Subcutaneous abdominal adipose tissue (tissue), 5 donors: ENCODE measurements at regions not wholly inside any gene's neighbourhood (a gene's known extent, or its start where the extent isn't known, plus 50 kb on each side); places are given as distances from the start of the nearest gene placed in this dataset.

ENCODE experiments used
- H3K27ac ChIP-seq: one replicate; pipeline ENCODE4 v1.7.0; 2013; ENCODE audit warnings: low read depth, mild to moderate bottlenecking, inconsistent platforms, low read length, moderate library complexity
- H3K27me3 ChIP-seq, 5 donors: one replicate each; pipeline ENCODE4 v1.7.0; 2013; ENCODE audit warnings: low read length in 5 of 5, inconsistent platforms in 1 of 5; ENCODE audit not compliant: control insufficient read depth in 5 of 5, insufficient read depth in 4 of 5
- H3K36me3 ChIP-seq, 5 donors: one replicate each; pipeline ENCODE4 v1.7.0; 2013; ENCODE audit warnings: low read length in 5 of 5; ENCODE audit not compliant: control insufficient read depth in 5 of 5, insufficient read depth in 5 of 5
- H3K4me1 ChIP-seq, 5 donors: one replicate each; pipeline ENCODE4 v1.7.0; 2013; ENCODE audit warnings: low read length in 5 of 5, mild to moderate bottlenecking in 3 of 5, moderate library complexity in 1 of 5; ENCODE audit not compliant: control insufficient read depth in 5 of 5, insufficient read depth in 5 of 5
- H3K4me3 ChIP-seq, 5 donors: one replicate each; pipeline ENCODE4 v1.7.0; 2013; ENCODE audit warnings: low read length in 5 of 5, low read depth in 1 of 5
- H3K9ac ChIP-seq, 5 donors: one replicate each; pipeline ENCODE4 v1.7.0; 2013; ENCODE audit warnings: low read length in 5 of 5, mild to moderate bottlenecking in 4 of 5, moderate library complexity in 3 of 5
- H3K9me3 ChIP-seq, 5 donors: one replicate each; pipeline ENCODE4 v1.7.0; 2013; ENCODE audit warnings: low read length in 5 of 5; ENCODE audit not compliant: control insufficient read depth in 5 of 5
- donor health status: healthy.
- donor health status: healthy.
- donor health status: healthy.
- donor health status: healthy.
- donor health status: healthy.

DNA sequence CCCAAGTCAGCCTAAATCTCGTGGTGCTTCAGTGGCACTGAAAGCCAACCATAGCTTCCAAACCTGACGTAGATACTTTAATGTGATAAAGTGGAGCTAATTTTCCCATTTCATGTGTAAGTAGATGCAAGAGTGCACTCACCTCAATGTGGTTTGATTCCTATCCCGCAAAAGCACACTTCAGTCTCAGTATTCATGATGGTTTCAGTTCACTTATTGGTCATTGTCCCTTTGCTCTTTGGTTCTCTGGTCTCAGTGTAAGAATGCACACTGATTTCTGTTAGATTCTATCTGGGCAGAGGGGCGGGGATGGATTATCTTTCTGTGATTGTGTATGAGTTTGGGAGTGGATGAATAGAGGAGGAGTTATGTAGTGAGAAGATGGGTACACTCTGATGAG is 340.6 kb downstream of the KCNRG start:
- Histone ChIP-seq H3K9ac (no peak overlapping the region), H3K27ac (no peak overlapping the region), H3K27me3 (no peaks in the 10 kb centered on the region), H3K36me3 (no peaks in the 10 kb centered on the region), H3K9me3 (no peaks in the 10 kb centered on the region), H3K4me3 (no peak overlapping the region), H3K4me1 (peaks cover 2 to 18% (median 15%) of the 10 kb centered on the region in 5 donors)

DNA sequence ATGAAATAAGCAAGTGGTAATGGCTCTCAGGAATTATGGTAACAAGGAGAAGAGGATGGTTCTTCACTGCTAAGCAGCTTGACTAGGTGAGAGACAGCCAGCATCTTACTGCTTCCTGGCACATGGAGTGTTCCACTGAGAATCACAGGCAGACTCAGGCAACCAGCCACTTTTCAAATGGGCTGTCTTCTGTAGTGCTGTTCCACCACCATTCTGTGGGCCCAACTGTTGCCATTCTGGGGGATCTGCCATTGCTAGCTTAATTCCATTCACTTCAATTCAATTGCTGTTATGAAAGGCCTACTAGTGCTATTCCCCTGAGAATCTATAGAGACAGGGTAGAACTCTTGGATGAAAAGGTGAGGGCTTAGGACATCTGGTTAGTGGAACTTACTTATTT is 341.9 kb downstream of the KCNRG start:
- H3K4me3 ChIP-seq: no peak overlapping the region
- H3K27ac ChIP-seq: no peak overlapping the region
- H3K27me3 ChIP-seq: no peaks in the 10 kb centered on the region
- H3K4me1 ChIP-seq: peaks cover 2 to 18% (median 16%) of the 10 kb centered on the region in 5 donors
- no peak overlapping the region for H3K9ac ChIP-seq
- no peaks in the 10 kb centered on the region for H3K9me3 ChIP-seq
- no peaks in the 10 kb centered on the region for H3K36me3 ChIP-seq

DNA sequence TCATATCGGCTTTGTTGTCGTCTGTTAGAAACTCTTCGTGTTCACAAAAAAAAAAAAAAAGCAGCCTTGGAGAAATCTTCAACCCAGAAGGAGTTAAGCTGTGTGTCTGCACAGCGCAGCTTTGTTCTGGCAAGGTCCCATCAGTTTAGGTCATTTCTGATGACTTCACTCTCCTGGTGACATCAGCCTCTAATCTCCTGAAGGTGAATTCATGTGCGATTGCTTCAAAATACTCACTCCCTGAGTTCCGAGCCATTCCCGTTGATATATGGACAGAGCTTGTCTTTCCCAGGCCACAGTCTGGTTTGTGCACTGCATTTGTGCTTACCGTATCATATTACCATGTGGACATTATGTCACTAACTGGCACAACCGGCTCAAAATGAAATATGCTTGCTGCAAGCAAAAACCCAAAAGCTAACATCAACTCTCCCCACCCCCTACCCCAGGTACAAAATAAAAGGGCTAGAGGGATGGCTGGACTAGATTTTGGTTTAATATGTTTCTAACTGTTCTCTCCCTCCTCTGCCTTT is 342.4 kb downstream of the KCNRG start:
- H3K9me3 ChIP-seq: no peaks in the 10 kb centered on the region
- peaks cover 2 to 18% (median 16%) of the 10 kb centered on the region in 5 donors for H3K4me1 ChIP-seq
- no peak overlapping the region for H3K9ac ChIP-seq
- H3K27ac ChIP-seq: no peak overlapping the region
- H3K36me3 ChIP-seq: no peaks in the 10 kb centered on the region
- peak overlapping the region in 1 of 5 donors; percentile 34 for H3K4me3 ChIP-seq
- no peaks in the 10 kb centered on the region for H3K27me3 ChIP-seq

DNA sequence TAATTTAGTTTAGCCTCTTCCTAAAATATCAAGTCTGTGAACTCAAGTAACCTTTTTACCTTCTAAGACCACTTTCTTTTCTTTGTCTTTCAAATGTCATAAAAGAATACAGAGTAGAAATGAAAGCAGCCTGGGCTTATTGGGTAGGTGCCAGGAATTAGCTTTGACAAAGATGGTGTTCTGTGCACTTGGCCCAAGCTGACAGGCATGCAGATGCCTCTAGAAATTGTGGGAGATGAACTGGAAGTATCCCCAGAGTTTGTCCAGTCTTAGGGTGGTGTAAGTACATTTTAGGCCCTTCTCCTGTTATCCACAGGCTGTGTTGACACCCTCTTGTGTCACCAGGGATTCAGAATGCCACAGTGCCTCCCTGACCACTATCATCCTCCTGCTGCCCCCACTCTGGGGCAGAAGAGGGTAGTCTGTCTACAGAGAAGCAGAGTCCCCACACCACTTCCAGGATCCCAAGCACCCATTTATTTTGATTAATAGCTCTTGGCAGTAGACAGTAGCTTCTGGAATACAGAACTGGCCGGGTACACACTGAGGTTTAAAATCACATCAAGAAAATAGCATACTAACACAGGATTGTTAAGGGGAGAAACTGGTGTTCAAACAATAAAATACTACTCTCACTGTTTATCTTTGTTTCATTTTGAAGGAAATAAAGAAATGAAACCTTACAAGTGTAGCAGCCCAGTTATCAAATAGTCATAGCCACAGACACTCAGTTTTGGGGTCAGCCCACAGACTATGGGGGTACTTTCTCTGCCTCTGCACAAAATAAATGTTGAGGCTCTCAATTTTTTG is 343.2 kb downstream of the KCNRG start:
- Histone ChIP-seq H3K27ac (no peak overlapping the region), H3K9ac (no peak overlapping the region), H3K4me3 (no peak overlapping the region), H3K9me3 (no peaks in the 10 kb centered on the region), H3K36me3 (no peaks in the 10 kb centered on the region), H3K27me3 (no peaks in the 10 kb centered on the region), H3K4me1 (peaks cover 2 to 18% (median 16%) of the 10 kb centered on the region in 5 donors)

DNA sequence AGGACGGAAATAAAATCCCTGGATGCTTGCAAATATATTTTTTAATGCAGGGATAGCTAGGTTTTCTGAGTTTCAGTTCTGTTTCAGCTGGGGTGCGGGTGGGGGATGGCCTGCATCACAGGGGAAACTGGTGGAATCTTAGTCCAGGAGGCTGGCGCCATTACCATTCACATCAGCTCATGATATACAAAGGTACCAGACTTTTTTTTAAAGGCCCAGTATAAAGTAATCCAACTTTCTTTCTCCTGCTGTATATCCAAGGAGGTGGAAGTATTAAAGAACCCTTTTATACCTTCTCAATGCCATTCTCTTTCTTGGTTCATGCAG is 343.8 kb downstream of the KCNRG start:
- H3K9ac ChIP-seq: no peak overlapping the region
- peaks cover 2 to 18% (median 16%) of the 10 kb centered on the region in 5 donors for H3K4me1 ChIP-seq
- H3K27ac ChIP-seq: no peak overlapping the region
- no peaks in the 10 kb centered on the region for H3K27me3 ChIP-seq
- H3K9me3 ChIP-seq: no peaks in the 10 kb centered on the region
- no peak overlapping the region for H3K4me3 ChIP-seq
- H3K36me3 ChIP-seq: no peaks in the 10 kb centered on the region

DNA sequence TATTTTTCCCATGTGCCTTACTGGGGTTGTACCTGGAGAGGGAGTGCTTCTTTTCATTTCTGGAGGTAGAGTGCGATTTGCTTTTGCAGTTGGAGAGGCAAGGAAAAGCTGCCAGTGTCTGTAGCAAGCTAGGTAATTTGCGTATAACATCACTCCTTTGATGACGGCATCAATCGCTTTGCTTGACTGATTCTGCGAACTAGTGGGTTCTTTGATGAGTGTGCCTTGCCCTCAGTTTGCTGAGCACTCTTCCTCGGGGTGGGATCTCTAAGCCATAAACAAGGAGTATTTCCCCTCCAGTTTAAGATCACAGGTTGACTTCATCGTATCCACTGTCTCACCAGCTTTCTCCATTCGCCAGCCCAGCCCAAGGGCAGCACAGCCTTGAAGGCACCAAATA is 344.5 kb downstream of the KCNRG start:
- Histone ChIP-seq H3K9me3 (no peaks in the 10 kb centered on the region), H3K4me1 (peaks cover 2 to 18% (median 16%) of the 10 kb centered on the region in 5 donors), H3K9ac (no peak overlapping the region), H3K27ac (no peak overlapping the region), H3K27me3 (no peaks in the 10 kb centered on the region), H3K4me3 (no peak overlapping the region), H3K36me3 (no peaks in the 10 kb centered on the region)

DNA sequence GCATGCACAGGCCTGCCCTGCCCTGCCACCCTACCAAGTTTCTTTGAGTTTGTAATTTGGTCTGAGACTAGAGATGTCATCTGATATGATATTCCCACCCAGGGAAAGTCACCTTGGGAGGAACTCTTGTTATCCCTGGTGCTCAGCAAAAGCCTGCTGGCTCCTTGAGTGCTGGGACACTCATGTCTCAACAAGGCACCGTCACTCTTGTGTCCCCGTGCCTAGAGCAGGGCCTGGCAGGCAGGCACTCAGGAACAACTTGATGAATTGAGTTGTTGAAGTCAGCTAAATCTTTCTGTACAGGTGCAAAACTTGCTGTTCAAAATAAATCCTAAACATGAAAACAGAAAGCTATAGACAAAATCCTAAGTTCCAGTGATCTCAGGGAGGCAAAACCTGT is 345.4 kb downstream of the KCNRG start:
- no peak overlapping the region for H3K4me3 ChIP-seq
- no peaks in the 10 kb centered on the region for H3K27me3 ChIP-seq
- H3K9ac ChIP-seq: no peak overlapping the region
- H3K9me3 ChIP-seq: no peaks in the 10 kb centered on the region
- H3K4me1 ChIP-seq: peaks cover 2 to 18% (median 16%) of the 10 kb centered on the region in 5 donors
- no peaks in the 10 kb centered on the region for H3K36me3 ChIP-seq
- no peak overlapping the region for H3K27ac ChIP-seq

DNA sequence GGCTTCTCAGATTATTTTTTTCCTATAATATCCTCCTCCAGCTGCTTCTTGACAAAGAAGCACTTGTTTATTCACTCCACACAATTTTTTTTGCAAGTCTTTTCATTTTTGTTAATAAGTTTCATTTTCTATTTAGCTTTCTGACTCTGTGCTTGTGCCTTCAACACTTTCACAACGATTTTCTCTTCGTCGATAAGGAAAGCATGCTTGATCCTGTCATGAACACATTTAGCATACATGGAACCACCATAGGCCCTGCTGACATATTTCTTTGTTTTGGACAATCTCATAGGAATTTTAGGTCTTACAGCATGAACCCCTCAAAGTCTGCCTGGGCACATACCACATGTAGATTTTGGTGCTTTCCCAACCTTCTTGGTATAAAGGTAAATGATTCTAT is 346.0 kb downstream of the KCNRG start:
- Histone ChIP-seq H3K9ac (no peak overlapping the region), H3K36me3 (no peaks in the 10 kb centered on the region), H3K4me1 (peaks cover 2 to 18% (median 16%) of the 10 kb centered on the region in 5 donors), H3K27me3 (no peaks in the 10 kb centered on the region), H3K4me3 (no peak overlapping the region), H3K27ac (no peak overlapping the region), H3K9me3 (no peaks in the 10 kb centered on the region)

DNA sequence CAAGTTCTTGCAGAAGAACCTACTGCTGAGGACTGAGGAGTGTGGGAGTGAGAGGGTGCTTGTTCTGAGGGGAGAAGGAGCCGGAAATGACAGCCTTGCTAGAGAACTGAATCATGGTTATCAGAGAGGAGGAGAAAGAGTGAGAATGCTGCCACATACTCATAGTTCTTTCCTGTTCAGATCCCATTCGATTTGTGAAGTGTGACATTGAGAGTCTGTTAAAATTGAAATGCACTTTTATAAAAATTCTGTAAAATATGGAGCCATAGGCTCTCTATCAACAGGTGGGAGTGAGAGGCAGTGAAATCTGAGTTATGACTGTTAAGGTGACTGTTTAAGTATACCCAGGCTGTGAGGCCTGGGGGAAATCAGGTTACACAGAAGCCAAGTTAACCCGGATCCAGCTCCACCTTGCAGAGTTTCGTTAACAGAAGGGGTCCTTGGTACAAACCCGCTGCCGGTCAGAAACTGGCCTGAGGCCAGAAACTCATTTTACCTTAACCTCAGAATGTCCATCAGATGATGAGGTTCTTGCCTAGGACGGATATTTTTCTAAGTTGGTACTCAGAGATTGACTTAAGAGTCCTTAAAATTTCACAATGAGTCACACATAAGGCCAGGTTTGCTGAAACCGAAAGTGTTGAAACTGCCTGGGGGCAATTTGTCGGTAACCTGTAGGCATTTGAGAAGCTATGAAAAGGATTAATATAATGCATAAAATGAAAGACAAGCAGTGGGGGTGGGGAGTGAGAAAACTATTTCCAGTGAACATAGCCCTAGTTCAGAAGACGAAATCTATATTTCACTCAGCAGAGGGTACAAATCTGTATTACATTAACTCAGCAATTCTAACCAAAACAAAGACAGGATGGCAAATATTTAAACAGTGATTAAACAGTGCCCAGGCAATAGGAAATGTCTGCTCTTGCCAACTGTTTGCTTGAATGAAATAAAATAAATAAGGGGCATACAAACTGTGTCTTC is 350.5 kb downstream of the KCNRG start:
- Histone ChIP-seq H3K9me3 (no peaks in the 10 kb centered on the region), H3K36me3 (no peaks in the 10 kb centered on the region), H3K27ac (no peak overlapping the region), H3K27me3 (no peaks in the 10 kb centered on the region), H3K9ac (no peak overlapping the region), H3K4me3 (no peak overlapping the region), H3K4me1 (peaks cover 0 to 2% (median 0%) of the 10 kb centered on the region in 5 donors)
